Keratinocyte (primary cell): ENCODE measurements at regions not wholly inside any gene's neighbourhood (a gene's known extent, or its start where the extent isn't known, plus 50 kb on each side); places are given as distances from the start of the nearest gene placed in this dataset.

Source experiments
- DNase-seq: peaks from one replicate; pipeline ENCODE4 v3.0.0-alpha.2; 2011; ENCODE audit warnings: low read depth, missing footprints, low spot score
- FAIRE-seq: peaks from 2 replicates; lab custom pipeline; 2011; peaks lifted over from hg19 to GRCh38; lab: Jason Lieb, UNC
- H2AFZ ChIP-seq: 2 replicates; pipeline ENCODE4 v1.6.0; 2012; ENCODE audit warnings: low read length, control low read depth, inconsistent platforms; ENCODE audit not compliant: control insufficient read depth
- H3K27ac ChIP-seq: 2 replicates; pipeline ENCODE4 v1.5.1; 2011; ENCODE audit warnings: low read length; ENCODE audit not compliant: control insufficient read depth, insufficient read depth
- H3K27me3 ChIP-seq: 3 replicates; pipeline ENCODE4 v1.6.0; 2011; ENCODE audit warnings: low read length; ENCODE audit not compliant: control insufficient read depth, insufficient read depth; ENCODE audit errors: extremely low read depth
- H3K36me3 ChIP-seq, 2 experiments: 2 replicates in 1 of 2; 3 replicates in 1 of 2; pipeline ENCODE4 v1.5.1; 2011; ENCODE audit warnings: low read length in 2 of 2, mild to moderate bottlenecking in 1 of 2; ENCODE audit not compliant: control insufficient read depth in 2 of 2, insufficient read depth in 2 of 2; ENCODE audit errors: extremely low read depth in 1 of 2
- H3K4me1 ChIP-seq: 3 replicates; pipeline ENCODE4 v1.5.1; 2011; ENCODE audit warnings: low read length; ENCODE audit not compliant: control insufficient read depth, insufficient read depth; ENCODE audit errors: extremely low read depth
- H3K4me2 ChIP-seq: 3 replicates; pipeline ENCODE4 v1.6.0; 2011; ENCODE audit warnings: low read depth, low read length; ENCODE audit not compliant: control insufficient read depth, insufficient read depth; ENCODE audit errors: extremely low read depth
- H3K4me3 ChIP-seq, 3 experiments: fragments of 200-600 bp in 1 of 3; sonication (generic) in 1 of 3; 2 replicates in 2 of 3; 3 replicates in 1 of 3; pipeline ENCODE4 v1.5.1; 2011 to 2016; ENCODE audit warnings: low read length in 3 of 3, mild to moderate bottlenecking in 3 of 3, control low read depth in 2 of 3, inconsistent platforms in 1 of 3, low read depth in 1 of 3, mixed read lengths in 1 of 3, mixed run types in 1 of 3, moderate library complexity in 1 of 3; ENCODE audit not compliant: control insufficient read depth in 2 of 3, insufficient read depth in 2 of 3; ENCODE audit errors: extremely low read depth in 1 of 3
- H3K79me2 ChIP-seq: 2 replicates; pipeline ENCODE4 v1.6.0; 2012; ENCODE audit warnings: low read length; ENCODE audit not compliant: control insufficient read depth, insufficient read depth
- H3K9ac ChIP-seq: 3 replicates; pipeline ENCODE4 v1.6.0; 2011; ENCODE audit warnings: low read length; ENCODE audit not compliant: control insufficient read depth, insufficient read depth; ENCODE audit errors: extremely low read depth
- H3K9me1 ChIP-seq: 3 replicates; pipeline ENCODE4 v1.6.0; 2011; ENCODE audit warnings: low read length; ENCODE audit not compliant: control insufficient read depth, insufficient read depth; ENCODE audit errors: extremely low read depth
- H3K9me3 ChIP-seq: 2 replicates; pipeline ENCODE4 v1.5.1; 2012; ENCODE audit warnings: low read depth, low read length; ENCODE audit not compliant: control insufficient read depth
- H4K20me1 ChIP-seq: 3 replicates; pipeline ENCODE4 v1.6.0; 2011; ENCODE audit warnings: low read length; ENCODE audit not compliant: control insufficient read depth, insufficient read depth; ENCODE audit errors: extremely low read depth
- CTCF ChIP-seq, 3 experiments: IDR thresholded peaks in 1 of 3; conservative IDR thresholded peaks in 1 of 3; optimal IDR thresholded peaks in 1 of 3; 2 replicates in 2 of 3; 3 replicates in 1 of 3; pipeline versions ENCODE3 to v1.5.1; 2011; ENCODE audit warnings: low read length in 3 of 3, mild to moderate bottlenecking in 3 of 3, moderate library complexity in 2 of 3, control low read depth in 1 of 3, inconsistent platforms in 1 of 3; ENCODE audit not compliant: insufficient read depth in 2 of 3; ENCODE audit errors: extremely low read depth in 1 of 3
- EZH2 ChIP-seq: IDR thresholded peaks from one replicate; pipeline ENCODE4 v1.6.1; 2012; ENCODE audit warnings: inconsistent platforms, mild to moderate bottlenecking, low read length, moderate library complexity
- dilution Hi-C: fragments of 300-500 bp; cut with MboI; formaldehyde crosslinking; loops from one replicate; pipeline ENCODE4 v1.7.0; 2020; ENCODE audit warnings: low sequenced_read_pairs; ENCODE audit not compliant: extremely low pct_ligation_motif_present

GRCh38 chr5:62985749-62986148 is 407.1 kb downstream of the LRRC70 start:
- DNase-seq (no peak), FAIRE-seq (no peak)
- Histone ChIP-seq H3K9ac (no peak overlapping the region), H3K79me2 (no peaks in the 10 kb centered on the region), H3K27ac (no peak overlapping the region), H3K27me3 (no peaks in the 10 kb centered on the region), H2AFZ (no peak overlapping the region), H3K4me1 (no peaks in the 10 kb centered on the region), H3K9me1 (no peaks in the 10 kb centered on the region), H3K9me3 (no peaks in the 10 kb centered on the region), H3K4me3 (no peak overlapping the region), H3K36me3 (no peaks in the 10 kb centered on the region), H3K4me2 (no peak overlapping the region), H4K20me1 (no peaks in the 10 kb centered on the region)
- no peak for TF ChIP-seq CTCF (optimal IDR thresholded peaks at IDR 0.05 in 1 of 3, IDR thresholded peaks at IDR 0.05 in 1 of 3, conservative IDR thresholded peaks at IDR 0.05 in 1 of 3; ENCODE audit: extremely low read depth in 1 of 3, insufficient read depth in 2 of 3, low read length in 3 of 3)
- no peak for TF ChIP-seq EZH2
- dilution Hi-C loops = no loop called here

- TF ChIP-seq CTCF (optimal IDR thresholded peaks at IDR 0.05 in 1 of 3, IDR thresholded peaks at IDR 0.05 in 1 of 3, conservative IDR thresholded peaks at IDR 0.05 in 1 of 3; ENCODE audit: extremely low read depth in 1 of 3, insufficient read depth in 2 of 3, low read length in 3 of 3) (no peak), EZH2 (no peak)
- Histone ChIP-seq H3K27ac (no peak overlapping the region), H3K9ac (no peak overlapping the region), H3K9me3 (no peaks in the 10 kb centered on the region), H3K4me1 (no peaks in the 10 kb centered on the region), H3K9me1 (no peaks in the 10 kb centered on the region), H3K36me3 (no peaks in the 10 kb centered on the region), H3K4me2 (no peak overlapping the region), H3K79me2 (no peaks in the 10 kb centered on the region), H2AFZ (no peak overlapping the region), H3K27me3 (no peaks in the 10 kb centered on the region), H4K20me1 (no peaks in the 10 kb centered on the region), H3K4me3 (no peak overlapping the region)
- no peak for DNase-seq
- no peak for FAIRE-seq
- dilution Hi-C loops = no loop called here
Observed at GRCh38 chr5:62982348-62982747, 403.7 kb downstream of the LRRC70 start.
